K562 (cell line): ENCODE measurements at regions not wholly inside any gene's neighbourhood (a gene's known extent, or its start where the extent isn't known, plus 50 kb on each side); places are given as distances from the start of the nearest gene placed in this dataset.

ENCODE experiments used
- ATAC-seq: fragments of 200-7000 bp; cut with Tn5 transposase; 3 replicates; pipeline ENCODE4 v1.9.1; 2020; ENCODE audit warnings: moderate library complexity
- BruUV-seq: library from RNA; stranded (reverse); fragments of 400-500 nt; replicated peaks from 2 replicates; lab custom pipeline; 2021; lab: Mats Ljungman, UMichigan
- CTCF ChIA-PET: fragments of 300-600 bp; formaldehyde crosslinking; extraction: SDS; loops from one replicate; lab custom pipeline; 2021; ENCODE audit warnings: low intra/inter-chr PET ratio; lab: Yijun Ruan, JAX
- POLR2A ChIA-PET: fragments of 300-600, 350-650 bp; sonication (Branson Sonifier 250); formaldehyde crosslinking; extraction: SDS; loops from one replicate; lab custom pipeline; 2021; ENCODE audit warnings: antibody characterized with exemption, inconsistent platforms; lab: Yijun Ruan, JAX
- DNase-seq, 4 experiments: peaks; one replicate each; pipeline versions ENCODE4 v3.0.0 to v3.0.0-alpha.2; 2011 to 2018; ENCODE audit warnings: low spot score in 3 of 4, mixed read lengths in 3 of 4; ENCODE audit errors: extremely low read depth in 1 of 4
- FAIRE-seq: peaks from 2 replicates; lab custom pipeline; 2011; peaks lifted over from hg19 to GRCh38; lab: Jason Lieb, UNC
- H2AFZ ChIP-seq: 2 replicates; pipeline ENCODE4 v1.6.0; 2011; ENCODE audit warnings: low read depth, low read length, control low read depth, inconsistent platforms
- H3K27ac ChIP-seq: fragments of 200-600 bp; 3 replicates; pipeline ENCODE4 v1.8.0; 2011; ENCODE audit warnings: low read depth, mild to moderate bottlenecking, control low read depth, inconsistent platforms, low read length, moderate library complexity, mixed read lengths; ENCODE audit errors: extremely low read depth
- H3K27me3 ChIP-seq, 2 experiments: fragments of 300-600 bp in 1 of 2; 2 replicates in 1 of 2; 3 replicates in 1 of 2; pipeline versions ENCODE4 v1.6.0 to v1.8.0; 2011; ENCODE audit warnings: inconsistent platforms in 2 of 2, low read length in 2 of 2, mild to moderate bottlenecking in 1 of 2, mixed read lengths in 1 of 2, moderate library complexity in 1 of 2; ENCODE audit not compliant: control insufficient read depth in 2 of 2, insufficient read depth in 2 of 2
- H3K36me3 ChIP-seq: fragments of 300-600 bp; 3 replicates; pipeline ENCODE4 v1.8.0; 2011; ENCODE audit warnings: mild to moderate bottlenecking, low read length, inconsistent platforms; ENCODE audit not compliant: control insufficient read depth, insufficient read depth
- H3K4me1 ChIP-seq, 2 experiments: fragments of 200-600 bp in 1 of 2; replicated peaks in 1 of 2; 2 replicates in 1 of 2; 3 replicates in 1 of 2; pipeline versions ENCODE4 v1.5.1 to v1.8.0; 2011; ENCODE audit warnings: inconsistent platforms in 2 of 2, low read length in 2 of 2, mild to moderate bottlenecking in 1 of 2, mixed read lengths in 1 of 2, moderate library complexity in 1 of 2; ENCODE audit not compliant: control insufficient read depth in 2 of 2, insufficient read depth in 2 of 2
- H3K4me2 ChIP-seq: 2 replicates; pipeline ENCODE4 v1.6.1; 2011; ENCODE audit warnings: low read length, control low read depth, inconsistent platforms, mixed read lengths; ENCODE audit not compliant: insufficient read depth
- H3K4me3 ChIP-seq: fragments of 200-600 bp; sonication (generic), shearing (Covaris generic); 2 replicates; pipeline ENCODE4 v1.5.1; 2016; ENCODE audit warnings: control low read depth, inconsistent platforms
- H3K79me2 ChIP-seq: fragments of 200-600 bp; 3 replicates; pipeline ENCODE4 v1.8.0; 2011; ENCODE audit warnings: low read length, inconsistent platforms; ENCODE audit not compliant: control insufficient read depth, insufficient read depth
- H3K9ac ChIP-seq, 2 experiments: 2 replicates each; pipeline versions ENCODE4 v1.6.0 to v1.6.1; 2011; ENCODE audit warnings: low read depth in 2 of 2, low read length in 2 of 2, control low read depth in 1 of 2, inconsistent platforms in 1 of 2, mild to moderate bottlenecking in 1 of 2, mixed read lengths in 1 of 2; ENCODE audit not compliant: insufficient read depth in 1 of 2
- H3K9me1 ChIP-seq: one replicate; pipeline ENCODE4 v1.6.0; 2011; ENCODE audit warnings: inconsistent platforms, mild to moderate bottlenecking, low read length, moderate library complexity; ENCODE audit not compliant: control insufficient read depth, insufficient read depth
- H3K9me3 ChIP-seq: replicated peaks from 2 replicates; pipeline ENCODE4 v1.5.1; 2011; ENCODE audit warnings: low read depth, low read length, inconsistent platforms; ENCODE audit not compliant: control insufficient read depth, insufficient read depth
- H4K20me1 ChIP-seq: replicated peaks from 2 replicates; pipeline ENCODE4 v1.6.1; 2011; ENCODE audit warnings: low read length, inconsistent platforms, mixed read lengths; ENCODE audit not compliant: control insufficient read depth, insufficient read depth
- CBX3 ChIP-seq, 2 experiments: IDR thresholded peaks; 1 replicate in 1 of 2; 2 replicates in 1 of 2; pipeline ENCODE4 v1.6.1; 2012; ENCODE audit warnings: inconsistent platforms in 2 of 2, low read length in 2 of 2, borderline replicate concordance in 1 of 2, control low read depth in 1 of 2
- CHD2 ChIP-seq: IDR thresholded peaks from 2 replicates; pipeline ENCODE4 v1.6.1; 2011; ENCODE audit warnings: low read depth, low read length
- CHD4 ChIP-seq: fragments of 200-600 bp; sonication (generic); IDR thresholded peaks from 3 replicates; pipeline ENCODE4 v1.6.1; 2012; ENCODE audit warnings: low read depth, mild to moderate bottlenecking, mixed read lengths, low read length, inconsistent platforms; ENCODE audit not compliant: insufficient read depth, insufficient replicate concordance, poor library complexity, severe bottlenecking
- CXXC5 ChIP-seq: fragments of 250-450 bp; sonication (Bioruptor Pico); IDR thresholded peaks from 2 replicates; pipeline ENCODE4 v1.8.0; 2022; ENCODE audit warnings: inconsistent platforms, mild to moderate bottlenecking, moderate library complexity
- DIDO1 ChIP-seq: fragments of 450-650 bp; IDR thresholded peaks from 2 replicates; pipeline ENCODE4 v1.6.1; 2016; ENCODE audit warnings: low read depth, missing biosample characterization, missing genetic modification characterization
- ETS1 ChIP-seq: conservative IDR thresholded peaks from 2 replicates; pipeline ENCODE4 v1.6.1; 2011; ENCODE audit warnings: low read depth, mild to moderate bottlenecking, low read length; ENCODE audit not compliant: control insufficient read depth
- ETV1 ChIP-seq: fragments of 450-650 bp; conservative IDR thresholded peaks from 2 replicates; pipeline ENCODE4 v1.6.1; 2016; ENCODE audit warnings: missing genetic modification characterization, control low read depth, low read depth, missing compliant biosample characterization
- HIVEP1 ChIP-seq: fragments of 250-450 bp; sonication (Bioruptor Pico); IDR thresholded peaks from 2 replicates; pipeline ENCODE4 v1.4.0; 2020; ENCODE audit warnings: mild to moderate bottlenecking
- KDM1A ChIP-seq, 2 experiments: fragments of 450-650 bp; IDR thresholded peaks; 2 replicates each; pipeline ENCODE4 v1.6.1; 2016; ENCODE audit warnings: mild to moderate bottlenecking in 2 of 2
- MTA3 ChIP-seq: fragments of 450-650 bp; formaldehyde crosslinking; IDR thresholded peaks from 2 replicates; pipeline ENCODE4 v1.6.1; 2017; ENCODE audit warnings: mild to moderate bottlenecking, borderline replicate concordance
- PRMT5 ChIP-seq: sonication (generic); formaldehyde crosslinking; IDR thresholded peaks from 2 replicates; pipeline ENCODE4 v1.5.0; 2020; ENCODE audit warnings: missing genetic modification reagents
- SMARCA4 ChIP-seq: fragments of 450-650 bp; IDR thresholded peaks from 2 replicates; pipeline ENCODE4 v1.6.1; 2016
- TAL1 ChIP-seq: fragments of 450-650 bp; IDR thresholded peaks from 2 replicates; pipeline ENCODE4 v1.6.1; 2016; ENCODE audit warnings: mild to moderate bottlenecking
- TGIF2 ChIP-seq: sonication (generic); formaldehyde crosslinking; IDR thresholded peaks from 2 replicates; pipeline ENCODE4 v1.8.1; 2022; ENCODE audit warnings: mild to moderate bottlenecking, missing genetic modification reagents, moderate library complexity
- ZBTB17 ChIP-seq: fragments of 450-650 bp; formaldehyde crosslinking; IDR thresholded peaks from 2 replicates; pipeline ENCODE4 v1.4.0; 2020; ENCODE audit warnings: mild to moderate bottlenecking
- ZNF217 ChIP-seq: sonication (generic); formaldehyde crosslinking; IDR thresholded peaks from 2 replicates; pipeline ENCODE4 v1.8.0; 2022; ENCODE audit warnings: mild to moderate bottlenecking, missing genetic modification reagents
- ZNF431 ChIP-seq: sonication (generic); formaldehyde crosslinking; IDR thresholded peaks from 2 replicates; pipeline ENCODE4 v1.8.0; 2022; ENCODE audit warnings: mild to moderate bottlenecking, missing genetic modification reagents
- ZNF830 ChIP-seq: fragments of 250-450 bp; sonication (Bioruptor Pico); IDR thresholded peaks from 2 replicates; pipeline ENCODE4 v1.5.0; 2021; ENCODE audit warnings: mild to moderate bottlenecking
- WGBS: fragments of 100-300 bp; shearing (Covaris generic); methylation state at CpG from one replicate; pipeline ENCODE4 v1.1.6; 2016; ENCODE audit warnings: low coverage, mixed read lengths; ENCODE audit not compliant: insufficient coverage; ENCODE audit errors: missing lambda C conversion rate; 5-methylcytosine and 5-hydroxymethylcytosine counted together
- in situ Hi-C: fragments of 300-500 bp; cut with MboI; formaldehyde crosslinking; loops from 4 replicates; pipeline ENCODE4 v1.15.0; 2018; ENCODE audit warnings: inconsistent platforms, mixed read lengths
- intact Hi-C: fragments of 100-400 bp; cut with micrococcal nuclease; formaldehyde crosslinking; loops from 2 replicates; pipeline ENCODE4 v1.14.2; 2022
- TF ChIP-seq, protein P1 (sequence below): fragments of 450-650 bp; IDR thresholded peaks from 2 replicates; pipeline ENCODE4 v1.6.1; 2016; ENCODE audit warnings: missing biosample characterization, missing genetic modification characterization

DNA sequence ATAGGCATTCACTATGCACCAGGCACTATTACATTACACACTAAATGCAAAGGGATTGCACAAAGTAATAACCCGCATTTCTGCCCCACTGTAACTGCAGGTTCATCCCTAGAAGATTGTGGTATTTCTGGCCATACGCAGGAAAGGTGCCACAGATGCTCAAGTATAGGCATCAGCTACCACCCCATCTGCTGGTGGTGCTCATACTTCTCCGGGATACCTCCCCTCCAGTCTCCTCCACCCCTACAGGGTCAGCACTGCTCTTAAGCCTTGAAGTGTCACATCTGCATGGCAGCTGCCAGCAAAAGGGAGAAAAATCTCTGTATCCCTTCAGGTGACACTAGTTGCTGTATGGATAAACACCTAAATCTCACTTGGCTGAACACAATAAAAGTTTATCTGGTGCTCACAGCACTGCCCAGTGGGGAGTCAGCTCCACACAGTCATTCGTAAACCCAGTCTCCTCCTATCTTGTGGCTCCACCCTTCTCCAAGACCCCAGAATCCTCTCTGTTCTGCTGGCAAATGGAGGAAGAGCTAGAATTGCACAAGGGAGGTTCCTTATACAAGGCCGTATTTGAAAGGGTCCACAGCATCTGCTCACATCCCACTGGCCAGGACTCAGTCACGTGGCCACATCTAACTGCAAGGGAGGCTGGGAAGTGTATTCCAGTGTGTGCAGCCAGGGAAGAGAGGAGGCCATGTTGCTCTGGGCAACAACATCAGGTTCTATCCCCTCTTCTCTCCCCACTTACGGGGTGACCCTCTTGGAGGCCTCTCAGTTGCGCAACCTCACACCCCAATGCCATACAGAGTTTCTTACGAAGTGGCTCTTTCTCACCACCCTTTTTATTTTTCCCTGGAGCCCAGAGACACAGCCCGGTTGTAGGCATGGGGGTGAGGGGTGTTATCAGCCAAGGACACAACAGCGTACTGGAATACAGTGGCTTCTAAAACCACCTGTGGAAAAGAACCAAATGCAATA lies 114.7 kb downstream of the BUD13 start:
- 3% methylated on average over 11 of the region's 11 CpGs for WGBS
- Histone ChIP-seq H3K9ac (no peak overlapping the region), H3K36me3 (no peaks in the 10 kb centered on the region), H3K4me3 (no peak overlapping the region), H3K4me1 (no peaks in the 10 kb centered on the region), H4K20me1 (no peaks in the 10 kb centered on the region), H2AFZ (peak overlapping the region; percentile 59), H3K79me2 (no peaks in the 10 kb centered on the region), H3K27ac (no peak overlapping the region), H3K9me3 (no peaks in the 10 kb centered on the region), H3K9me1 (no peaks in the 10 kb centered on the region), H3K27me3 (no peaks in the 10 kb centered on the region), H3K4me2 (peak overlapping the region; percentile 37; the same call in 1 of the 2 replicates)
- BruUV-seq = no TSS peak
- in situ Hi-C loops (no loop called here), intact Hi-C loops (no loop called here)
- FAIRE-seq = no peak
- DNase-seq = peak in 1 of 4 experiments; percentile 22
- ATAC-seq = peak; percentile 95
- ChIA-PET CTCF (no interaction called here), POLR2A (interaction anchor here (1.0 kb wide), 1 partner anchor 13 kb away, joined by 3 read pairs; no protein-coding TSS in a partner anchor)
- TF ChIP-seq ZBTB17 (no peak), KDM1A (IDR thresholded peaks at IDR 0.05) (no peak), DIDO1 (tag) (no peak), TGIF2 (CRISPR knock-in tag) (no peak), TAL1 (peak; percentile 16; the same call in 1 of the 2 replicates), PRMT5 (CRISPR knock-in tag) (no peak), CHD4 (no peak), SMARCA4 (no peak), ZNF431 (CRISPR knock-in tag) (no peak), CBX3 (IDR thresholded peaks at IDR 0.05; ENCODE audit: borderline replicate concordance in 1 of 2, low read length in 2 of 2) (no peak), ETS1 (no peak), CXXC5 (CRISPR knock-in tag) (no peak), HIVEP1 (no peak), CHD2 (no peak), MTA3 (no peak), ZNF217 (CRISPR knock-in tag) (no peak), ZNF830 (CRISPR knock-in tag) (no peak), ETV1 (no peak)
- TF ChIP-seq, protein P1, sequence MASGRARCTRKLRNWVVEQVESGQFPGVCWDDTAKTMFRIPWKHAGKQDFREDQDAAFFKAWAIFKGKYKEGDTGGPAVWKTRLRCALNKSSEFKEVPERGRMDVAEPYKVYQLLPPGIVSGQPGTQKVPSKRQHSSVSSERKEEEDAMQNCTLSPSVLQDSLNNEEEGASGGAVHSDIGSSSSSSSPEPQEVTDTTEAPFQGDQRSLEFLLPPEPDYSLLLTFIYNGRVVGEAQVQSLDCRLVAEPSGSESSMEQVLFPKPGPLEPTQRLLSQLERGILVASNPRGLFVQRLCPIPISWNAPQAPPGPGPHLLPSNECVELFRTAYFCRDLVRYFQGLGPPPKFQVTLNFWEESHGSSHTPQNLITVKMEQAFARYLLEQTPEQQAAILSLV = no peak
